SK-MEL-5 (cell line): ENCODE measurements at regions not wholly inside any gene's neighbourhood (a gene's known extent, or its start where the extent isn't known, plus 50 kb on each side); places are given as distances from the start of the nearest gene placed in this dataset.

ENCODE experiments used
- DNase-seq: peaks from one replicate; pipeline ENCODE4 v3.0.0-alpha.2; 2016; ENCODE audit warnings: low read depth, low spot score
- in situ Hi-C: cut with HindIII; loops from 2 replicates; pipeline ENCODE4 v1.10.0; 2016; ENCODE audit warnings: low sequenced_read_pairs, high pct_unique_total_duplicates, low pct_unique_long_range_greater_than_20kb

- in situ Hi-C loops, result no loop called here
- DNase-seq, result no peak
Measured at GRCh38 chrX:42996861-42997260, 218.9 kb upstream of the PPP1R2C start.

GRCh38 chrX:43000121-43000520 lies 222.2 kb upstream of the PPP1R2C start:
- no peak for DNase-seq
- in situ Hi-C loops, result no loop called here

GRCh38 chrX:43002526-43003203 lies 224.7 kb upstream of the PPP1R2C start:
- DNase-seq, result no peak
- in situ Hi-C loops, result no loop called here

- DNase-seq, result no peak
- in situ Hi-C loops, result no loop called here
Measured at GRCh38 chrX:43003204-43003565, 225.2 kb upstream of the PPP1R2C start.

- in situ Hi-C loops, result no loop called here
- no peak for DNase-seq
Measured at GRCh38 chrX:43003939-43004338, 226.0 kb upstream of the PPP1R2C start.

- no peak for DNase-seq
- in situ Hi-C loops, result no loop called here
Measured at GRCh38 chrX:43005561-43005960, 227.6 kb upstream of the PPP1R2C start.

GRCh38 chrX:43008356-43008755 lies 230.4 kb upstream of the PPP1R2C start:
- in situ Hi-C loops, result no loop called here
- DNase-seq, result no peak

- in situ Hi-C loops, result no loop called here
Measured at GRCh38 chrX:43016021-43016420, 238.1 kb upstream of the PPP1R2C start.

GRCh38 chrX:43018031-43018430 lies 240.1 kb upstream of the PPP1R2C start:
- in situ Hi-C loops, result no loop called here
- DNase-seq, result no peak

More at GRCh38 chrX:43016021-43016420, 238.1 kb upstream of the PPP1R2C start:
- DNase-seq, result no peak

- DNase-seq, result no peak
- in situ Hi-C loops, result no loop called here
Measured at GRCh38 chrX:43019021-43019420, 241.1 kb upstream of the PPP1R2C start.

- in situ Hi-C loops, result no loop called here
- DNase-seq, result no peak
Measured at GRCh38 chrX:43025806-43026315, 247.9 kb upstream of the PPP1R2C start.

GRCh38 chrX:43064096-43064495 lies 286.1 kb upstream of the PPP1R2C start:
- in situ Hi-C loops, result no loop called here
- DNase-seq, result no peak

- in situ Hi-C loops, result no loop called here
- DNase-seq, result peak; percentile 3
Measured at GRCh38 chrX:43065978-43066377, 288.0 kb upstream of the PPP1R2C start.

GRCh38 chrX:43068639-43069038 lies 290.7 kb upstream of the PPP1R2C start:
- DNase-seq, result no peak
- in situ Hi-C loops, result no loop called here

- in situ Hi-C loops, result no loop called here
- DNase-seq, result no peak
Measured at GRCh38 chrX:43083016-43083415, 305.1 kb upstream of the PPP1R2C start.

GRCh38 chrX:43087830-43088229 lies 309.9 kb upstream of the PPP1R2C start:
- in situ Hi-C loops, result no loop called here
- DNase-seq, result no peak

GRCh38 chrX:43096830-43097229 lies 318.9 kb upstream of the PPP1R2C start:
- DNase-seq, result no peak
- in situ Hi-C loops, result no loop called here

GRCh38 chrX:43106009-43106408 lies 328.0 kb upstream of the PPP1R2C start:
- in situ Hi-C loops, result no loop called here
- DNase-seq, result no peak

- DNase-seq, result no peak
- in situ Hi-C loops, result no loop called here
Measured at GRCh38 chrX:43108828-43109227, 330.9 kb upstream of the PPP1R2C start.

- in situ Hi-C loops, result no loop called here
- DNase-seq, result no peak
Measured at GRCh38 chrX:43121637-43122036, 343.7 kb upstream of the PPP1R2C start.
